Erythroblast (primary cell): ENCODE measurements at regions not wholly inside any gene's neighbourhood (a gene's known extent, or its start where the extent isn't known, plus 50 kb on each side); places are given as distances from the start of the nearest gene placed in this dataset.

Experiments
- GATA1 ChIP-seq: IDR thresholded peaks from 2 replicates; pipeline ENCODE4 v1.6.1; 2011; ENCODE audit warnings: low read depth, mild to moderate bottlenecking, control low read depth, low read length, moderate library complexity
- POLR2A ChIP-seq: IDR thresholded peaks from 2 replicates; pipeline ENCODE4 v1.6.1; 2011; ENCODE audit warnings: mild to moderate bottlenecking, low read length

DNA sequence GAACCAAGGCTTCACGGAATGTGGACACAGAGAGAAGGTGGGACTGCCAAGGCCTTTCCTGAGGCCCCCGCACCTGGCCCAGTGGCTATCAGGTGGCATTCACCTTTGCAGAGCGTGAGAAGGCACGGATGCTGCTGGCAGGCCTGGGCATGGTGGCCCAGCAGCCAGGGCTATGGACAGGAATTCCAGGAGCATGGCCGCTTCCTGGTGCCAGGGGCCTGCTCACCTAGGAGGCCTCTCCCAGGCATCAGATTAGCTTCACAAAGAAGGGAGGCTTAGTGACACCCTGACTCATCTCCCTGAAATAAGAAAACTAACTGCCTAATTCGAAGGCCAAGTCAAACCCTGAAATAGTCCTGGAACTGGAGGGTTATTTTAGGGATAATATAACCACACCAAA lies 155.8 kb downstream of the TEX29 start:
- no peak for TF ChIP-seq POLR2A
- no peak for TF ChIP-seq GATA1
